ENCODE measurements at regions not wholly inside any gene's neighbourhood (a gene's known extent, or its start where the extent isn't known, plus 50 kb on each side); places are given as distances from the start of the nearest gene placed in this dataset.
"Not testable (repeated sequence)": the region's sequence is repeated elsewhere in the genome, so short reads cannot be mapped to it uniquely, and the experiment has no call there.

DNA sequence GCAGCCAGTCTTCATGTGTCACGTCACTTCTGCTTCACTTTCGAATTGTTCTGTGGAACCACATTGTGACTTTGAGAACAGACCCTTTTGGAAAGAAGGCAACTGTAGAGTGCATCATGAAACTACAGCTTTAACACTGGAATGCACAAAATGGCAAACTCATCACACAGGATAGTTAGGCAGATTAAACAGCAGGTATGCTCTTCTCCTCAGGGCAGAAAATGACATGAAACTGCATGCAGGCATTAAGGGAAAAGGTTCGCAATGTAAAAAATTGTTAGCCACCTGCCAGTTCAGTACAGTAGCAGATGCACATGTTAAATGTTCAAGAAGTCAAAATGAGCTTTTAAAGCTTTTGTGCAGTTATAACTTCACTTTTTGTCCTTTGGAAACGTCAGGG lies 864.6 kb upstream of the IGFBP7 start:
- Histone ChIP-seq H3K4me3 (ENCODE audit: low read length) (no peak overlapping the region), H3K9me3 (ENCODE audit: control insufficient read depth, low read length) (no peaks in the 10 kb centered on the region), H3K4me1 (ENCODE audit: control insufficient read depth, insufficient read depth, low read length) (no peaks in the 10 kb centered on the region), H3K36me3 (ENCODE audit: control insufficient read depth, insufficient read depth, low read length) (no peaks in the 10 kb centered on the region), H3K27me3 (ENCODE audit: control insufficient read depth, insufficient read depth, low read length) (no peaks in the 10 kb centered on the region), H3K9ac (ENCODE audit: low read length) (no peak overlapping the region)

DNA sequence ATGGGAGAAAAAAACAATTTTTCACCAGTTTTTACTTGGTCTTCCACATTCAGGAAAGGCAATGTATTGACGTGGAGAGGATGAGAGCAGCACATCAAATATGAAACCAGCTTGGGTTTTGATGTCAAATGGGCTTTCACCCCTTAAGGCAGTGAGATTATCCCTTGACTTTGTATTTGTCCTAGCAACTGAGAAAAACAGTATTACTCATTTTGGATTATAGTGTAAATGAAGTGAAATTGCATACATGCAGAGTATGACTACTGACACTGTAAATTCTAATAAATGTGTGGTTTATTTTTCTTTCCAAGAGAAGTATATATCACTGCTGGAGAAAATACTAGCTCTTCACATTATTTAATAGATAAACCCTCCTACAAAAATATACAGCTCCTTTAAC lies 863.6 kb upstream of the IGFBP7 start:
- Histone ChIP-seq H3K9ac (ENCODE audit: low read length) (no peak overlapping the region), H3K4me1 (ENCODE audit: control insufficient read depth, insufficient read depth, low read length) (no peaks in the 10 kb centered on the region), H3K4me3 (ENCODE audit: low read length) (no peak overlapping the region), H3K27me3 (ENCODE audit: control insufficient read depth, insufficient read depth, low read length) (no peaks in the 10 kb centered on the region), H3K36me3 (ENCODE audit: control insufficient read depth, insufficient read depth, low read length) (no peaks in the 10 kb centered on the region), H3K9me3 (ENCODE audit: control insufficient read depth, low read length) (no peaks in the 10 kb centered on the region)

DNA sequence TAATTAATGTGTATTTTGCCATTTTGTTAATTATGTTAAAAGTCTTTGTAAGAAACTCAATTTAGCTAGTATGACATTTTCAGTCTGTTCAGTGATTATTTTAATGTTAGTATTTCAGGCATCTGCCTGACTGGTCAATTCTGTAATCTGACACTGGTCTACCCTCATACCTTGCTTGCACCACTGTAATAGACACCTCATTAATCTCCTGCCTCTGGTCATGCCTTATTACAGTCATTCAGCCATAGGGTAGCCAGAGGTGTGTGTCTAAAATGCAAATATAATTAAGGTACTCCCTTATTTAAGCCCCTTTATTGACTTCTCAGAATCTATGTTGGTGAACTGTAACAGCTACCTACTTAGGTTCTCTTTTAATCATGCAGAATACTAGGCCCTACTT lies 861.1 kb upstream of the IGFBP7 start:
- no peaks in the 10 kb centered on the region for H3K36me3 ChIP-seq (ENCODE audit: control insufficient read depth, insufficient read depth, low read length)
- H3K9me3 ChIP-seq (ENCODE audit: control insufficient read depth, low read length), result no peaks in the 10 kb centered on the region
- H3K4me3 ChIP-seq (ENCODE audit: low read length), result no peak overlapping the region
- no peaks in the 10 kb centered on the region for H3K4me1 ChIP-seq (ENCODE audit: control insufficient read depth, insufficient read depth, low read length)
- H3K27me3 ChIP-seq (ENCODE audit: control insufficient read depth, insufficient read depth, low read length), result no peaks in the 10 kb centered on the region
- H3K9ac ChIP-seq (ENCODE audit: low read length), result no peak overlapping the region

DNA sequence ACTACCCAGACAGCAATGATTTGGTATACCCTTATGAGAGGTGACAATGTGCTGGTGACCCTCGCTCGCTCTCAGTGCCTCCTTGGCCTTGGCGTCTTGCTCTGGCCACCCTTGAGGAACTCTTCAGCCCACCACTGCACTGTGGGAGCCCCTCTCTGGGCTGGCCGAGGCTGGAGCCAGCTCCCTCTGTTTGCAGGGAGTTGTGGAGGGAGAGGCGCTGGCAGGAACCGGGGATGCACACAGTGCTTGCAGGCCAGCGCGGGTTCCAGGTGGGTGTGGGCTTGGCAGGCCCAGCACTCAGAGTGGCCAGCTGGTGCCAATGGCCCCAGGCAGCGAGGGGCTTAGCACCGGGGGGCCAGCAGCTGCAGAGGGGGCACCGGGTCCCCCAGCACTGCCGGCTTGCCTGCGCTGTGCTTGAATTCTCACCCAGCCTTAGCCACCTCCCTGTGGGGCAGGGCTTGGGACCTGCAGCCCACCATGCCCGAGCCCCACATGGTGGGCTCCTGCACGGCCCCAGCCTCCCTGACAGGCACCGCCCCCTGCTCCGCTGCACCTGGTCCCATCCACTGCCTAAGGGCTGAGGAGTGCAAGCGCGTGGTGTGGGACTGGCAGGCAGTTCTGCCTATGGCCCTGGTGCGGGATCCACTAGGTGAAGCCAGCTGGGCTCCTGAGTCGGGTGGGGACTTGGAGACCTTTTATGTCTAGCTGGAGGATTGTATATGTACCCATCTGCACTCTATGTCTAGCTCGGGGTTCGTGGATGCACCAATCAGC lies 857.0 kb upstream of the IGFBP7 start:
- H3K9me3 ChIP-seq (ENCODE audit: control insufficient read depth, low read length), result no peaks in the 10 kb centered on the region
- no peaks in the 10 kb centered on the region for H3K4me1 ChIP-seq (ENCODE audit: control insufficient read depth, insufficient read depth, low read length)
- no peaks in the 10 kb centered on the region for H3K27me3 ChIP-seq (ENCODE audit: control insufficient read depth, insufficient read depth, low read length)
- H3K9ac ChIP-seq (ENCODE audit: low read length), result no peak overlapping the region
- no peaks in the 10 kb centered on the region for H3K36me3 ChIP-seq (ENCODE audit: control insufficient read depth, insufficient read depth, low read length)
- H3K4me3 ChIP-seq (ENCODE audit: low read length), result no peak overlapping the region

DNA sequence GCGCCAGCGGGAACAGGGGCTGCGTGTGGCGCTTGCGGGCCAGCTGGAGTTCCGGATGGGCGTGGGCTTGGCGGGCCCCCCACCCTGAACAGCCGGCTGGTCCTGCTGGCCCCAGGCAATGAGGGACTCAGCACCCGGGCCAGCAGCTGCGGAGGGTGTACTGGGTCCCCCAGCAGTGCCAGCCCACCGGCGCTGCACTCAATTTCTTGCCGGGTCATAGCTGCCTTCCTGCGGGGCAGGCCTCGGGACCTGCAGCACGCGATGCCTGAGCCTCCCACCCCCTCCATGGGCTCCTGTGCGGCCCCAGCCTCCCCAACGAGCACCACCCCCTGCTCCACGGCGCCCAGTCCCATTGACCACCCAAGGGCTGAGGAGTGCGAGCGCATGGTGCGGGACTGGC lies 855.2 kb upstream of the IGFBP7 start:
- H3K4me1 ChIP-seq (ENCODE audit: control insufficient read depth, insufficient read depth, low read length); H3K36me3 ChIP-seq (ENCODE audit: control insufficient read depth, insufficient read depth, low read length); H3K9ac ChIP-seq (ENCODE audit: low read length); H3K4me3 ChIP-seq (ENCODE audit: low read length); H3K9me3 ChIP-seq (ENCODE audit: control insufficient read depth, low read length); H3K27me3 ChIP-seq (ENCODE audit: control insufficient read depth, insufficient read depth, low read length): not testable (repeated sequence)

DNA sequence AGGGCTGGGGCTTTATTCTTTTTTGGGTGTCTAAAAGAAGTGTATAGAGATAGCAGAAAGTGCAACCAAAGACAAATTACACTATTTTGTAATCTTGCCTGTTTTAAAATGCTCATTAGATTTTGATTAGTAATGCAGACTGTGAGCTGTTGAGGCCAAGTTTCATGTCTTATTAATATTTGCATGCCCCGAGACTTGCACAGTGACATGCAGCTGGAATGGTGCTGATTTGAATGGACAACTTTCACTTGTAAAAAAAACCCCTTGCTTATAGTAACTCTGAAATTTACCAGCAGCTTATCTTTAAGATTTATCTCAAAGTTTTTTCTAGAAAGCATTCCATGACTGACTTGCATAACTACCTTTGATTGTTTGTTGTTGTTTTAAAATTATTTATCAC lies 835.1 kb upstream of the IGFBP7 start:
- Histone ChIP-seq H3K36me3 (ENCODE audit: control insufficient read depth, insufficient read depth, low read length) (no peaks in the 10 kb centered on the region), H3K27me3 (ENCODE audit: control insufficient read depth, insufficient read depth, low read length) (no peaks in the 10 kb centered on the region), H3K4me3 (ENCODE audit: low read length) (no peak overlapping the region), H3K4me1 (ENCODE audit: control insufficient read depth, insufficient read depth, low read length) (no peaks in the 10 kb centered on the region), H3K9me3 (ENCODE audit: control insufficient read depth, low read length) (no peaks in the 10 kb centered on the region), H3K9ac (ENCODE audit: low read length) (no peak overlapping the region)

DNA sequence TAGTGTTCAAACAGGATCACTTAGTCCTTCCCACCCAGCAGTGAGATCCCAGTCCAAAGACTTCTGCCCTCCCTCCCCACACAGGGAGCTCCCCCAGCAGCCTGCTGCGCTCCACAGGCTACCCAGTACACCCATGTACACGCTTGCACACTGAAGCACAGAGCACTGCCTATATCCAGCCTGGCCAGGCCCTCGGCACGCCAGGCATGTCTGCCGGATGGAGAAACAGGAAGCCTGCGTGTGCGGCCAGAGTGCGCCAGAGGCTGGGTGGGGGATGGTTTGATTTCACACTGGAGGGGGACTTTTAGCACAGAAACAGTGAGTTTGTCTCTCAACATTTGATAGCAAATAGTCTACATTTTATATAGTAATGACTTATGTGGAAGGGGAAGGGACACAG lies 833.5 kb upstream of the IGFBP7 start:
- no peak overlapping the region for H3K4me3 ChIP-seq (ENCODE audit: low read length)
- no peaks in the 10 kb centered on the region for H3K27me3 ChIP-seq (ENCODE audit: control insufficient read depth, insufficient read depth, low read length)
- no peaks in the 10 kb centered on the region for H3K4me1 ChIP-seq (ENCODE audit: control insufficient read depth, insufficient read depth, low read length)
- H3K9me3 ChIP-seq (ENCODE audit: control insufficient read depth, low read length), result no peaks in the 10 kb centered on the region
- no peak overlapping the region for H3K9ac ChIP-seq (ENCODE audit: low read length)
- H3K36me3 ChIP-seq (ENCODE audit: control insufficient read depth, insufficient read depth, low read length), result no peaks in the 10 kb centered on the region

DNA sequence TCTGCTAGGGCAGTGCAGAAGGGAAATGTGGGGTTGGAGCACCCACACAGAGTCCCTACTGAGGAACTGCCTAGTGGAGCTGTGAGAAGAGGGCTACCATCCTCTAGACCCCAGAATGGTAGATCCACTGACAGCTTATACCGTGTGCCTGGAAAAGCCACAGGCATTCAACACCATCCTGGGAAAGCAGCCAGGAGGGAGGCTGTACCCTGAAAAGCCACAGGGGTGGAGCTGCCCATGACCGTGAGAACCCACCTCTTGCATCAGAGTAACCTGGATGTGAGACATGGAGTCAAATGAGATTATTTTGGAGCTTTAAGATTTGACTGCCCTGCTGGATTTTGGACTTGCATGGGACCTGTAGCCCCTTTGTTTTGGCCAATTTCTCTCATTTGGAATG lies 827.1 kb upstream of the IGFBP7 start:
- not testable (repeated sequence) for H3K9me3 ChIP-seq (ENCODE audit: control insufficient read depth, low read length); H3K9ac ChIP-seq (ENCODE audit: low read length)

DNA sequence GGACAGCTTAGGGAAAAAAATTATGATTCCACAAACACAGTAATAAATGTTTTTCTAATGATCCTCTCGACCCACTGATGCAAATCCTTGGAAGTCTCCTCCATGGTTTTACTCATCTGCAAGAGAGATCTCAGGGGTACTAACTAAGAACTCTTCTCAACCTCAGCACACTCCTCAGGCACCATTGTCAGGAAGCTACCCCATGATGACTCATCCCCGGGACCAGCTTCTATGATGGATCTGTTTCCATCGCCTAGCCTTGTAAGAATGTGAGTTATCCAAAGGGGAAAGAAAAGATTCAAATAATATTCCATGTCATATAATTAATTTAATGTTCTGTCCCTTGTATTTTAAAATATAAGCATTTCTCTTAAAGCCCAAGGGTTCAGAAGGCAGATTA lies 816.1 kb upstream of the IGFBP7 start:
- Histone ChIP-seq H3K4me1 (ENCODE audit: control insufficient read depth, insufficient read depth, low read length) (no peaks in the 10 kb centered on the region), H3K27me3 (ENCODE audit: control insufficient read depth, insufficient read depth, low read length) (no peaks in the 10 kb centered on the region), H3K9me3 (ENCODE audit: control insufficient read depth, low read length) (no peaks in the 10 kb centered on the region), H3K4me3 (ENCODE audit: low read length) (no peak overlapping the region), H3K9ac (ENCODE audit: low read length) (no peak overlapping the region), H3K36me3 (ENCODE audit: control insufficient read depth, insufficient read depth, low read length) (no peaks in the 10 kb centered on the region)

More for the DNA sequence above, 827.1 kb upstream of the IGFBP7 start:
- not testable (repeated sequence) for H3K36me3 ChIP-seq (ENCODE audit: control insufficient read depth, insufficient read depth, low read length); H3K27me3 ChIP-seq (ENCODE audit: control insufficient read depth, insufficient read depth, low read length); H3K4me1 ChIP-seq (ENCODE audit: control insufficient read depth, insufficient read depth, low read length); H3K4me3 ChIP-seq (ENCODE audit: low read length)

DNA sequence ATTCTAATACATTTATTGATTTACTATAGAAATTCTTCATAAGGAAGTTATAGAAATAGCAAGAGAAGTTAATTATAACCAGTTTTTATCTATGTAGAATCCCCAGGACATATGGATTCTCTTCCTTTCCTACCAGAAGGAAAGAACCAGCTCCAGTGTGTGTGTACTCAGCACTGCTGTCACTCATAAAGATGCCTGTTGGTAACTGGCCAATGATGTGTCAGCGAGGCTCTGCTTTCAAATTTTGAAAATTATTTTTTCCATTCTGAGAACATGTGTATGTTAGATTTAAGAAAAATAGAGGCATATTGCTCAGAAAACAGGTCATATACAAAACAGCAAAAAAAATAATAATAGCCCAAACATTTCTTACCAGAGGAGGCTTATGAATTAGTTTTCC lies 814.8 kb upstream of the IGFBP7 start:
- no peak overlapping the region for H3K9ac ChIP-seq (ENCODE audit: low read length)
- H3K27me3 ChIP-seq (ENCODE audit: control insufficient read depth, insufficient read depth, low read length), result no peaks in the 10 kb centered on the region
- no peaks in the 10 kb centered on the region for H3K4me1 ChIP-seq (ENCODE audit: control insufficient read depth, insufficient read depth, low read length)
- H3K9me3 ChIP-seq (ENCODE audit: control insufficient read depth, low read length), result no peaks in the 10 kb centered on the region
- H3K36me3 ChIP-seq (ENCODE audit: control insufficient read depth, insufficient read depth, low read length), result no peaks in the 10 kb centered on the region
- H3K4me3 ChIP-seq (ENCODE audit: low read length), result no peak overlapping the region

DNA sequence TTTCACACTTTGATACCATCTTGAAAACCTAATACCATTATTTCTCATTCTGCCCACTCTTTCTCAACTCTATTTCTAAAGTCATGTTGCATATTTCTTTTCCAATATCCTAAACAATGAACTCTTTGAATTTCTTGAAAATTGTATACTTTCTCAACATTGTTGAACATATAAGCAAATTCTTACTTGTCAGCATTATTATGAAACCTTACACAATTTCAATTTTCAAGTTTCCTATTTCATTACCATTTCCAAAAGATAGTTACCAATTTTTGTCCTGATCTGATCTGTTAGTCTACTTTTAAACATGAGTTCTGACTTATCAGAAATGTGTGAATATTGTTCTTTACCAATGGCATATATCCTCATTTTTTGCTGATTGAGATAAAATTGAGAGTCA lies 806.3 kb upstream of the IGFBP7 start:
- Histone ChIP-seq H3K27me3 (ENCODE audit: control insufficient read depth, insufficient read depth, low read length) (no peaks in the 10 kb centered on the region), H3K4me3 (ENCODE audit: low read length) (no peak overlapping the region), H3K36me3 (ENCODE audit: control insufficient read depth, insufficient read depth, low read length) (no peaks in the 10 kb centered on the region)

DNA sequence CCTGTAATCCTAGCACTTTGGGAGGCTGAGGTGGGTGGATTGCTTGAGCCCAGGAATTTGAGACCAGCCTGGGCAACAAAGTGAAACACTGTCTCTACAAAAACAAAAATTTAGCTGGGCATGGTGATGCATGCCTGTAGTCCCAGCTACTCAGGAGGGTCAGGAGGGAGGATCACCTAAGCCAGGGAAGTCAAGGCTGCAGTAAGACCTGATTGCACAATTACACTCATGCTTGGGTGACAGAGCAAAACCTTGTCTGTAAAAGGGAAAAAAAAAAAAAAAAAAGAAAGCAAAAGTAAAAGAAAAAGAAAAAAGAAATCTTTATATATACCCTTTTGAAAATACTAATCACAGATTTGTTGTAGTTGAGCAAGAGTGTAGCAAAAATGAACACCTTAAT lies 801.0 kb upstream of the IGFBP7 start:
- Histone ChIP-seq H3K4me1 (ENCODE audit: control insufficient read depth, insufficient read depth, low read length) (no peaks in the 10 kb centered on the region), H3K9me3 (ENCODE audit: control insufficient read depth, low read length) (no peaks in the 10 kb centered on the region), H3K27me3 (ENCODE audit: control insufficient read depth, insufficient read depth, low read length) (no peaks in the 10 kb centered on the region), H3K4me3 (ENCODE audit: low read length) (no peak overlapping the region), H3K36me3 (ENCODE audit: control insufficient read depth, insufficient read depth, low read length) (no peaks in the 10 kb centered on the region), H3K9ac (ENCODE audit: low read length) (no peak overlapping the region)

More for the DNA sequence above, 806.3 kb upstream of the IGFBP7 start:
- no peaks in the 10 kb centered on the region for H3K4me1 ChIP-seq (ENCODE audit: control insufficient read depth, insufficient read depth, low read length)
- no peaks in the 10 kb centered on the region for H3K9me3 ChIP-seq (ENCODE audit: control insufficient read depth, low read length)
- no peak overlapping the region for H3K9ac ChIP-seq (ENCODE audit: low read length)

DNA sequence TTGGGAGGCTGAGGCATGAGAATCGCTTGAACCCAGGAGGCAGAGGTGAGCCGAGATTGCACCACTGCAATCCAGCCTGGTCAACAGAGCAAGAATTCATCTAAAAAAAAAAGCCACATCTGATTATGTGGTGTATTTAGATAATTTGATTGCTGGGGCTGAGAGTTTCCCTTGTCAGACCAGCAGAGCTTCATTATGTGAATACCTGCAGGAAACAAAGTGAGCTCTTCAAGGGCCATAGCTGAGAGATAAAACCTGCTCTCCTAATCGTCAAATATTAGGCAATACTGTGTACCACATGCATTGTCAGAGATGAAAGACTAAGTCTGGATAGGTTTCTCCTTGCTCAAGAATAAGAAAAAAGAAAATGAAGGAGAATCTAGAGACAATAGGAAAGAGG lies 800.0 kb upstream of the IGFBP7 start:
- no peak overlapping the region for H3K4me3 ChIP-seq (ENCODE audit: low read length)
- H3K36me3 ChIP-seq (ENCODE audit: control insufficient read depth, insufficient read depth, low read length), result no peaks in the 10 kb centered on the region
- H3K4me1 ChIP-seq (ENCODE audit: control insufficient read depth, insufficient read depth, low read length), result no peaks in the 10 kb centered on the region
- no peak overlapping the region for H3K9ac ChIP-seq (ENCODE audit: low read length)
- no peaks in the 10 kb centered on the region for H3K27me3 ChIP-seq (ENCODE audit: control insufficient read depth, insufficient read depth, low read length)
- no peaks in the 10 kb centered on the region for H3K9me3 ChIP-seq (ENCODE audit: control insufficient read depth, low read length)
